Spleen (tissue), 7 donors: ENCODE measurements at regions not wholly inside any gene's neighbourhood (a gene's known extent, or its start where the extent isn't known, plus 50 kb on each side); places are given as distances from the start of the nearest gene placed in this dataset.

Experiments
- POLR2A ChIP-seq, 3 donors: fragments of 450-650 bp; IDR thresholded peaks; one replicate each; pipeline ENCODE4 v1.5.1; 2017; ENCODE audit warnings: antibody characterized with exemption in 3 of 3, mild to moderate bottlenecking in 1 of 3
- TF ChIP-seq, protein P1 (sequence below), 11 experiments: fragments of 200-600 bp in 7 of 11; fragments of 450-650 bp in 4 of 11; sonication (generic) in 4 of 11; IDR thresholded peaks in 8 of 11; conservative IDR thresholded peaks in 3 of 11; 1 replicate in 7 of 11; 2 replicates in 4 of 11; pipeline versions ENCODE4 v1.4.0 to v1.8.0; 2016 to 2021; ENCODE audit warnings: antibody characterized with exemption in 11 of 11, inconsistent platforms in 4 of 11, mild to moderate bottlenecking in 1 of 11
- donor health status: DM: no; HTN: no; CAD: no; lungs with moderate emphysema.
- donor health status: DM: no; HTN: no; CAD: no.
- donor health status: DM: no; HTN: no; CAD: no.

GRCh38 chr12:89082370-89082753, 269.9 kb downstream of the DUSP6 start:
- TF ChIP-seq, protein P1, sequence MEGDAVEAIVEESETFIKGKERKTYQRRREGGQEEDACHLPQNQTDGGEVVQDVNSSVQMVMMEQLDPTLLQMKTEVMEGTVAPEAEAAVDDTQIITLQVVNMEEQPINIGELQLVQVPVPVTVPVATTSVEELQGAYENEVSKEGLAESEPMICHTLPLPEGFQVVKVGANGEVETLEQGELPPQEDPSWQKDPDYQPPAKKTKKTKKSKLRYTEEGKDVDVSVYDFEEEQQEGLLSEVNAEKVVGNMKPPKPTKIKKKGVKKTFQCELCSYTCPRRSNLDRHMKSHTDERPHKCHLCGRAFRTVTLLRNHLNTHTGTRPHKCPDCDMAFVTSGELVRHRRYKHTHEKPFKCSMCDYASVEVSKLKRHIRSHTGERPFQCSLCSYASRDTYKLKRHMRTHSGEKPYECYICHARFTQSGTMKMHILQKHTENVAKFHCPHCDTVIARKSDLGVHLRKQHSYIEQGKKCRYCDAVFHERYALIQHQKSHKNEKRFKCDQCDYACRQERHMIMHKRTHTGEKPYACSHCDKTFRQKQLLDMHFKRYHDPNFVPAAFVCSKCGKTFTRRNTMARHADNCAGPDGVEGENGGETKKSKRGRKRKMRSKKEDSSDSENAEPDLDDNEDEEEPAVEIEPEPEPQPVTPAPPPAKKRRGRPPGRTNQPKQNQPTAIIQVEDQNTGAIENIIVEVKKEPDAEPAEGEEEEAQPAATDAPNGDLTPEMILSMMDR (IDR thresholded peaks at IDR 0.05 in 8 of 11, conservative IDR thresholded peaks at IDR 0.05 in 3 of 11), result no peak
- no peak for TF ChIP-seq POLR2A (IDR thresholded peaks at IDR 0.05)
